BE2C (cell line): ENCODE measurements at regions not wholly inside any gene's neighbourhood (a gene's known extent, or its start where the extent isn't known, plus 50 kb on each side); places are given as distances from the start of the nearest gene placed in this dataset.

Experiments
- DNase-seq: peaks from one replicate; pipeline ENCODE4 v3.0.0-alpha.2; 2020
- H3K27me3 ChIP-seq: fragments of 250-450 bp; sonication (Bioruptor Pico); 2 replicates; pipeline ENCODE4 v1.5.1; 2020; ENCODE audit warnings: mild to moderate bottlenecking
- H3K36me3 ChIP-seq: fragments of 250-450 bp; sonication (Bioruptor Pico); 2 replicates; pipeline ENCODE4 v1.5.1; 2020; ENCODE audit warnings: mild to moderate bottlenecking
- H3K4me1 ChIP-seq: fragments of 250-450 bp; sonication (Bioruptor Pico); 2 replicates; pipeline ENCODE4 v1.5.1; 2020
- H3K4me3 ChIP-seq: 2 replicates; pipeline ENCODE4 v1.5.1; 2011; ENCODE audit warnings: low read depth, low read length
- H3K9me3 ChIP-seq: fragments of 250-450 bp; sonication (Bioruptor Pico); 2 replicates; pipeline ENCODE4 v1.5.1; 2020
- CTCF ChIP-seq: IDR thresholded peaks from 2 replicates; pipeline ENCODE4 v1.5.1; 2012; ENCODE audit warnings: mild to moderate bottlenecking, low read depth, low read length

- H3K27me3 ChIP-seq = no peaks in the 10 kb centered on the region
- no peak for DNase-seq
- no peak for TF ChIP-seq CTCF
- H3K4me1 ChIP-seq = no peaks in the 10 kb centered on the region; the same call in 1 of the 2 replicates
- no peak overlapping the region for H3K4me3 ChIP-seq
- H3K9me3 ChIP-seq = no peaks in the 10 kb centered on the region
- no peaks in the 10 kb centered on the region for H3K36me3 ChIP-seq
These were observed 92.0 kb downstream of the THBS2 start for GRCh38 chr6:169161572-169162167.

GRCh38 chr6:169160855-169161560 lies 92.6 kb downstream of the THBS2 start:
- DNase-seq = no peak
- Histone ChIP-seq H3K4me3 (no peak overlapping the region), H3K36me3 (no peaks in the 10 kb centered on the region)

GRCh38 chr6:169160091-169160854 lies 93.4 kb downstream of the THBS2 start:
- TF ChIP-seq CTCF = no peak
- Histone ChIP-seq H3K36me3 (no peaks in the 10 kb centered on the region), H3K27me3 (no peaks in the 10 kb centered on the region), H3K4me3 (no peak overlapping the region), H3K9me3 (no peaks in the 10 kb centered on the region), H3K4me1 (no peaks in the 10 kb centered on the region; the same call in 1 of the 2 replicates)
- no peak for DNase-seq

More at GRCh38 chr6:169160855-169161560, 92.6 kb downstream of the THBS2 start:
- Histone ChIP-seq H3K9me3 (no peaks in the 10 kb centered on the region), H3K27me3 (no peaks in the 10 kb centered on the region), H3K4me1 (no peaks in the 10 kb centered on the region; the same call in 1 of the 2 replicates)
- no peak for TF ChIP-seq CTCF

- Histone ChIP-seq H3K27me3 (no peaks in the 10 kb centered on the region), H3K4me3 (no peak overlapping the region), H3K4me1 (no peaks in the 10 kb centered on the region), H3K36me3 (no peaks in the 10 kb centered on the region), H3K9me3 (no peaks in the 10 kb centered on the region)
- no peak for TF ChIP-seq CTCF
- no peak for DNase-seq
These were observed 94.3 kb downstream of the THBS2 start for GRCh38 chr6:169159331-169159730.

- no peaks in the 10 kb centered on the region for H3K36me3 ChIP-seq
- TF ChIP-seq CTCF = no peak
- no peaks in the 10 kb centered on the region for H3K4me1 ChIP-seq
These were observed 95.0 kb downstream of the THBS2 start for GRCh38 chr6:169158691-169159090.

More at GRCh38 chr6:169158691-169159090, 95.0 kb downstream of the THBS2 start:
- Histone ChIP-seq H3K27me3 (no peaks in the 10 kb centered on the region), H3K9me3 (no peaks in the 10 kb centered on the region), H3K4me3 (no peak overlapping the region)
- no peak for DNase-seq
